ENCODE measurements at regions not wholly inside any gene's neighbourhood (a gene's known extent, or its start where the extent isn't known, plus 50 kb on each side); places are given as distances from the start of the nearest gene placed in this dataset.
A peak's percentile ranks its signal among the peaks of the same experiment; 100 is the strongest.

- DNase-seq, result no peak
Measured at GRCh38 chr3:72143966-72144717, 359.2 kb upstream of the PROK2 start.

- DNase-seq, result no peak
Measured at GRCh38 chr3:72143322-72143721, 358.4 kb upstream of the PROK2 start.

GRCh38 chr3:72142028-72142427 lies 357.1 kb upstream of the PROK2 start:
- no peak for DNase-seq

DNA sequence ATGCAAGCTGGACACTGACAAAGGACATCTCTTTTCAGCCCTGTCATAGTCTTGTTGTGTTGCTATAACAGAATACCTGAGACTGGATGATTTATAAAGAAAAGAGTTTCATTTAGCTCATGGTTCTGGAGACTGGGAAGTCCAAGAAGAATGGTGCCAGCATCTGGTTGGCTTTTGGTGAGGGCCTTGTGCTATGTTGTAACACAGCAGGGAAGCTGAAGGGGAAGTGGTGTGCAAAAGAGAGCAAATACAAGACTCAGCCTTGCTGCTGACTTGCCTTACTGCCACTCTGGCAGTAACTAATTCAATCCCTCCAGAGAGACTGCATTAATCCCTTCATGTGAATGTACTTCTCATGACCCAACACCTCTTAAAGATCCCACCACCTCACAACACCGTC lies 356.3 kb upstream of the PROK2 start:
- DNase-seq, result no peak

DNA sequence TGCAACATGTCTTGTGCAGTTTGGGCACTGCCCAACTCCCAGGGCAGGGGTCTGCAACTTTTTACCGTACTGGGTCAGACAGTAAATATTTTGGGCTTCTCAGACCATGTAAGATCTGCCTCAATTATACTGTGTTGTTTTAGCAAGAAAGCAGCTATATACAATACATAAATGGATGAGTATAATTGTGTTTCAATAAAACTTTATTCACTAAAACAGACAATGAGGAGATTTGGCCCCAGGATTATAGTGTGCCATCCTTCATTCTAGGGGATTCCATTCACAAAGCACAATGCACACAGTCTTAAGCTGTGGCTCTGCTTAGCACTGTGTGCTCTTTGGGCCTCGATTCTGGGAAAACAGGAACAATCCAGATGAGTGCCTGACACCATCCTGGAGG lies 354.4 kb upstream of the PROK2 start:
- no peak for DNase-seq

GRCh38 chr3:72137865-72138861 lies 353.2 kb upstream of the PROK2 start:
- DNase-seq, result no peak

- DNase-seq, result no peak
Measured at GRCh38 chr3:72135636-72136035, 350.7 kb upstream of the PROK2 start.

DNA sequence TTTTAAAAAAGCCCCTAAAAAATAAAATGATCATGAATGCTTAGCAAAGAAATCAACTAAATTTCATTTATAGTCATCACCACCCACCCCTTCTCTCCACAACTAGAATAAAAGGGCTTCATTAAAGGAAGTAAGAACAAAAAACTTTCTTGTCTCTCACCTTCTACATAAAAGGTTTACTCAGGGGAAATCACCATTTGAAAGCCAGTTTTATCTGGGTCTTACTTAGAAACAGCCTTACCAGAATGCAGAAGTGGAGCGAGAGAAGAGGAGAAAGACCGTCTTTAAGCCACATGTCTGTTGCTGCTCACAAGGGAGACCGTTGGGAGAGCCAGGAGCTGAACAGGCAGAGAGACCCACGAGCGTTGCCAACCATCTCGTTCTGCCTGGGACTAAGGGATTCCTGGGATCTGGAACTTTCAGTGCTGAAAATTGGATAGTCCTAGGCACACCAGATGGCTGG lies 350.1 kb upstream of the PROK2 start:
- DNase-seq, result no peak

- no peak for DNase-seq
Measured at GRCh38 chr3:72133329-72134011, 348.5 kb upstream of the PROK2 start.

DNA sequence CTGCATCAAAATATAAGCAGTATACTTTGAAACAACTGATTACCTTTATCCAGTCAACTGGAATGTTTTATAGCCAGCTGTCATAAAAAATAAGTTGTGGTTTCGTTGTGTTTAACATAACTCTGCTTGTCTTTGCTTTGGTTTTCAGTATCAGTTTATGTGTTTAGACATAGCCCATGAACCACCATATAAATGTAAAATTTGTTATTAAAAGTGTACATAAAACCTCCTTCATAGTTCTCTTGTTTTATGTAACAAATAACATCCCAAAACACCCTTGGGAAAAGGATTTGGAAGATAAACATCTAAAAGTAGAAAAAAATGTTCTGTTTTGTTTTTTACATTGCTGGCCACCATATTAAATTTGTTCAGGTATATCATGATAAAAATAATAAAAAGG lies 347.0 kb upstream of the PROK2 start:
- no peak for DNase-seq

DNA sequence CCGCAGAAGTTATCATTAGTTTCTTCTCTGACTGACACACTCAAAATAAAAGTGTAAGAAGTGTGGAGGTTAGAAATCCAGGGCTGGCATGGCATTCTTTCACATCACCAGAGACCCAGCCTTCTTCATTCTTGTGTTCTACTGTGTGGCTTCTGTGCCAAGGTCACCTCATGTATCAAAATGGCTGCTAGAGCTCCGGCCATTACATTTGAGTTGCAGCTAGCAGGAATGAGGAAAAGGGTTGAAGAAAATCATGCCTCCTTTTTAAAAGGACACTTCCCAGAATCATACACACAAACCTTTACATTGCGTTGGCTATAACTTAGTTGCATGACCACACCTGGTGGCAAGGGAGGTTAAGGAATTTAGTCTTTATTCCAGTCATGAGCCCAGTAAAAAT lies 345.6 kb upstream of the PROK2 start:
- no peak for DNase-seq

GRCh38 chr3:72129501-72130094 lies 344.6 kb upstream of the PROK2 start:
- no peak for DNase-seq

DNA sequence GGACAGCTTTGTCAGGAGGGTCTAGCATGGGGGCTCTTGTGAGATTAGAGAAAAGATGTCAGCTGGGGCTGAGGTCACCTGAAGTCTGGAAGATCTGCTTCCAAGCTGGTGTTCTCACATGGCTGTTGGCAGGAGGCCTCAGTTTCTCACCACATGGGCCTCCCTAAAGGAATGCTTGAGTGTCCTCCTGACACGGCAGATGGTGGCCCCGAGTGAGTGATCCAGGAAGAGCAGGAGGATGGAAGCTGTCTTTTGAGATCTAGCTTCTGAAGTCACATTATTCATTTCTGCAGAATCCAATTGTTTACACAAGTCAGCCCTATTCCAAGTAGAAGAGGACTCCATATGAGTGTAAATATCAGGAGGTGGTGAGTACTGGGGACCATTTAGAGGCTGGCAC lies 344.0 kb upstream of the PROK2 start:
- no peak for DNase-seq

GRCh38 chr3:72127844-72128243 lies 342.9 kb upstream of the PROK2 start:
- no peak for DNase-seq

- no peak for DNase-seq
Measured at GRCh38 chr3:72127224-72127612, 342.3 kb upstream of the PROK2 start.

- DNase-seq, result no peak
Measured at GRCh38 chr3:72126441-72127223, 341.7 kb upstream of the PROK2 start.

DNA sequence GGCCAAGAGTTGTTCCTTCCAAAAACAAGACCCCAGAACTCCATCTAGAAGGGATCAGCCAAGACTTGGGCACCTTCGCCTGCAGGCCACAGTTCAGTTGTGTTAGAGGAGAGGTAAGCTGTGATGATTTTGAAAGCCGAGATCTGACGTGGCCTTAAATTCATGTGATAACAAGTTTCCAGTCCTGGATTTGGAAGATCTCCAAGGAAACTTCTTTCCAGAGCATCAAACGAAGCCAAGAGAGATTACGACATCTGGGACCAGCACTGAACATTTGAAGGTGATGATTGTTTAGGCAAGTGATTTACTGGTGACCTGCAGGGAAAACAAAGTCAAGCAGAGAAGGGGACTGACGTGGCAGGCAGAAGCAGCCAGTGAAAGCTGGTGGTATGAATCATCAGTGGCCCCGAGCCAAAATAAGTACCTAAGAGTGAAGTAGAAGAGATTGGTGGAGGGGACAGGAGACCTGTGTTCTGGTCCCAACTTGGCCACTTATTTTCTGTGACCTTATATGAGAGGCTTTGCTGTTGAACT lies 339.0 kb upstream of the PROK2 start:
- DNase-seq, result peak; percentile 81

DNA sequence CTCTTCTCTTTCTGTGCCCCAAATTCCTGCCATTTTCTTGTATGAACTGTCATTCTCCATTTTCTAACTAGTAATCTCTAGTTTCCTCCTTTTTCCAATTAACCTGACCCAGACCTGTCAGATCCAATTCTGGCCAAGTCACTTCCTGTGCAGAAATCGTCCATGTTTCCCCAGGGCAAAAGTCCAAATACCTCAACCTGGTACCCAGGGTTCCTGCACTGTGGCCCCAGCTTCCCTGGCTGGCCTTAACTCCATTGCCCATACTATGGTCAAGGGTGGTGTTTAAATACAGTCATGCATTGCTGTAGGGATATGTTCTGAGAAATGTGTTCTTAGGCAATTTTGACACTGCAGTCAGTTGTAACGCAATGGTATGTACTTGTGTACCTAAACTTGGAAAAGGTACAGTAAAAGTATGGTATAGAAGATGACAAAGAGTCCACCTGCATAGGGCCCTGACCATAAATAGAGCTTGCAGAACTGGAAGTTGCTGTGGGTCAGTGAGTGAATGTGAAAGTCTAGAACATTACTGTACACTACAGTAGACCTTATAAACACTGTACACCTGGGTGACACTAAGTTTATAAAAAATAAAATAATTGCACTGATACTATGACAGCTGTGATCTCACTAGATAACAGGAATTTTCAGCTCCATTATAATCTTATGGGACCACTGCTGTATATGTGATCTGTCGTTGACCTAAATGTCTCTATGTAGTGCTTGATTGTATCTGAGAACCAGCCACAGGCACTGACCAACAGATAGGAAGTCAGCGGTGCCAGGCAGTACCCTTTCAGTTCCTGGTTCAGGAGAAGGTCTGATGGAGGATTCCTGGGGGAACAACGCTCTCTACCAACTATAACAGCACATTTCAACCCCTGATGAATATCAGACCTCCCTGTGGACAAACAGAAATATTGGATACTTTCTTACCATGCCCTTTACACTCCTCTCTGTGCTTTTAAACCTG lies 336.1 kb upstream of the PROK2 start:
- DNase-seq, result no peak

DNA sequence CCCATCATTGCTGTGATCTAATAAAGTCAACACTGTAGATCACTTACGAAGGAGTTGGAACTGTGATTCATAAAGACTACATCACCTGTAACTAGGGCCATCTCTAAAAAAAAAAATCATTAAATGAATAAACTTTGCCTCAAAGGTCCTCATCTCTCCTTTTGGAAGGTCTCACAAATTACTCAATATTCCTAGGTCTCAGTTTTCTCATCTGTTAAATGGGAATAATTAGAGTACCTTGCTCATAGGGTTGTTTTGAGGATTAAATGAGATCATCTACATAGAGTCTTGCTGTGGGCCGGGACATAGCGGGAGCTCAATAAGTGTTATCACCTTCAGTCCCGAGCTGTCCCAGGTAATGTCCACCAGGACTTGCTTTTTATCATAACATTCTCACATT lies 335.1 kb upstream of the PROK2 start:
- no peak for DNase-seq

- no peak for DNase-seq
Measured at GRCh38 chr3:72118628-72119027, 333.7 kb upstream of the PROK2 start.

- DNase-seq, result no peak
Measured at GRCh38 chr3:72116226-72116625, 331.3 kb upstream of the PROK2 start.

Measured in SHP77 treated with DMSO at 0.1 percent for 48 hours (cell line).